GM12878 (cell line): ENCODE measurements at regions not wholly inside any gene's neighbourhood (a gene's known extent, or its start where the extent isn't known, plus 50 kb on each side); places are given as distances from the start of the nearest gene placed in this dataset.

Experiments
- ATAC-seq: fragments of 200-7000 bp; cut with Tn5 transposase; 3 replicates; pipeline ENCODE4 v1.9.1; 2020; ENCODE audit warnings: mild to moderate bottlenecking, moderate library complexity
- BruUV-seq: library from RNA; stranded (reverse); fragments of 400-500 nt; replicated peaks from 2 replicates; lab custom pipeline; 2021; lab: Mats Ljungman, UMichigan
- CTCF ChIA-PET: fragments of 300-600 bp; sonication (Branson Sonifier 250); formaldehyde crosslinking; extraction: SDS; loops from one replicate; lab custom pipeline; 2021; ENCODE audit warnings: inconsistent platforms; lab: Yijun Ruan, JAX
- POLR2A ChIA-PET: fragments of 350-600 bp; formaldehyde crosslinking; extraction: SDS; loops from one replicate; lab custom pipeline; 2021; ENCODE audit warnings: inconsistent platforms; lab: Charles Lee
- RAD21 ChIA-PET: fragments of 300-600 bp; sonication (Branson Sonifier 250); formaldehyde crosslinking; loops from one replicate; lab custom pipeline; 2023; ENCODE audit warnings: antibody characterized with exemption; ENCODE audit not compliant: unreplicated experiment; lab: Charles Lee
- SMC1A ChIA-PET: fragments of 300-600 bp; sonication (Branson Sonifier 250); formaldehyde crosslinking; loops from one replicate; lab custom pipeline; 2023; ENCODE audit not compliant: unreplicated experiment, uncharacterized antibody; lab: Charles Lee
- DNase-seq: peaks from one replicate; pipeline ENCODE4 v3.0.0-alpha.2; 2011; ENCODE audit warnings: low read depth, low spot score
- FAIRE-seq: peaks from 3 replicates; lab custom pipeline; 2011; peaks lifted over from hg19 to GRCh38; lab: Jason Lieb, UNC
- H2AFZ ChIP-seq: 2 replicates; pipeline ENCODE4 v1.6.0; 2011; ENCODE audit warnings: low read depth, low read length, control low read depth; ENCODE audit not compliant: control insufficient read depth
- H3K27ac ChIP-seq: 2 replicates; pipeline ENCODE4 v1.5.1; 2011; ENCODE audit warnings: control low read depth; ENCODE audit not compliant: control insufficient read depth, insufficient read depth
- H3K27me3 ChIP-seq, 2 experiments: replicated peaks in 1 of 2; 2 replicates each; pipeline versions ENCODE4 v1.6.0 to v1.6.1; 2011; ENCODE audit warnings: low read length in 1 of 2; ENCODE audit not compliant: control insufficient read depth in 2 of 2, insufficient read depth in 2 of 2
- H3K36me3 ChIP-seq, 2 experiments: 2 replicates each; pipeline ENCODE4 v1.5.1; 2011; ENCODE audit warnings: low read length in 1 of 2; ENCODE audit not compliant: control insufficient read depth in 2 of 2, insufficient read depth in 2 of 2
- H3K4me1 ChIP-seq: 2 replicates; pipeline ENCODE4 v1.6.1; 2011; ENCODE audit warnings: mild to moderate bottlenecking, low read length, moderate library complexity, mixed read lengths; ENCODE audit not compliant: control insufficient read depth, insufficient read depth
- H3K4me2 ChIP-seq: 2 replicates; pipeline ENCODE4 v1.6.0; 2011; ENCODE audit warnings: control low read depth; ENCODE audit not compliant: control insufficient read depth, insufficient read depth
- H3K4me3 ChIP-seq: fragments of 200-600 bp; sonication (generic); 2 replicates; pipeline ENCODE4 v1.5.1; 2016
- H3K79me2 ChIP-seq: 2 replicates; pipeline ENCODE4 v1.6.0; 2011; ENCODE audit warnings: low read length; ENCODE audit not compliant: control insufficient read depth, insufficient read depth
- H3K9ac ChIP-seq: 2 replicates; pipeline ENCODE4 v1.8.0; 2011; ENCODE audit warnings: low read length, control low read depth, mixed read lengths; ENCODE audit not compliant: control insufficient read depth, insufficient read depth
- H3K9me3 ChIP-seq: replicated peaks from 3 replicates; pipeline ENCODE4 v1.5.1; 2011; ENCODE audit warnings: mild to moderate bottlenecking, low read length; ENCODE audit not compliant: control insufficient read depth, insufficient read depth
- H4K20me1 ChIP-seq: 2 replicates; pipeline ENCODE4 v1.6.0; 2011; ENCODE audit not compliant: control insufficient read depth, insufficient read depth
- CBFB ChIP-seq: IDR thresholded peaks from 2 replicates; pipeline ENCODE4 v1.6.1; 2016; ENCODE audit warnings: antibody characterized with exemption, low read depth
- CREM ChIP-seq: IDR thresholded peaks from 2 replicates; pipeline ENCODE4 v1.6.1; 2014; ENCODE audit warnings: antibody characterized with exemption, low read depth
- FOXK2 ChIP-seq: fragments of 450-650 bp; IDR thresholded peaks from 2 replicates; pipeline ENCODE4 v1.6.1; 2017; ENCODE audit warnings: mild to moderate bottlenecking, moderate library complexity
- JUNB ChIP-seq: IDR thresholded peaks from 2 replicates; pipeline ENCODE4 v1.6.1; 2016; ENCODE audit warnings: antibody characterized with exemption, mild to moderate bottlenecking
- MEF2A ChIP-seq: IDR thresholded peaks from 2 replicates; pipeline ENCODE4 v1.6.1; 2011; ENCODE audit warnings: low read depth, mild to moderate bottlenecking, low read length, moderate library complexity; ENCODE audit not compliant: insufficient read depth
- PAX5 ChIP-seq: IDR thresholded peaks from 2 replicates; pipeline ENCODE4 v1.6.1; 2011; ENCODE audit warnings: low read depth, low read length, borderline replicate concordance
- POLR2AphosphoS5 ChIP-seq: IDR thresholded peaks from 2 replicates; pipeline ENCODE4 v1.6.1; 2011; ENCODE audit warnings: mild to moderate bottlenecking, low read length, inconsistent platforms
- RBBP5 ChIP-seq: fragments of 200-600 bp; sonication (generic); conservative IDR thresholded peaks from 2 replicates; pipeline ENCODE4 v1.6.1; 2016
- TBL1XR1 ChIP-seq: IDR thresholded peaks from 2 replicates; pipeline ENCODE4 v1.6.1; 2012; ENCODE audit warnings: low read depth, low read length, improper control_type of control experiment
- TCF12 ChIP-seq: IDR thresholded peaks from 2 replicates; pipeline ENCODE4 v1.6.1; 2011; ENCODE audit warnings: low read depth, mild to moderate bottlenecking, low read length
- ZSCAN29 ChIP-seq: fragments of 450-650 bp; IDR thresholded peaks from 2 replicates; pipeline ENCODE4 v1.6.1; 2017; ENCODE audit warnings: mild to moderate bottlenecking, moderate library complexity
- WGBS: methylation state at CpG from one replicate; pipeline ENCODE4 v1.1.6; 2016; ENCODE audit warnings: low lambda C conversion rate; ENCODE audit not compliant: insufficient replicate concordance, insufficient coverage; ENCODE audit errors: missing lambda C conversion rate; 5-methylcytosine and 5-hydroxymethylcytosine counted together
- in situ Hi-C: fragments of 300-500 bp; cut with MboI; formaldehyde crosslinking; loops from 9 replicates; pipeline ENCODE4 v1.14.3; 2018; ENCODE audit warnings: mixed read lengths
- intact Hi-C: fragments of 100-400 bp; cut with micrococcal nuclease; formaldehyde crosslinking; loops from one replicate; pipeline ENCODE4 v1.14.2; 2022; ENCODE audit not compliant: unreplicated experiment
- TF ChIP-seq, protein P1 (sequence below): fragments of 450-650 bp; IDR thresholded peaks from 2 replicates; pipeline ENCODE4 v1.6.1; 2016; ENCODE audit warnings: mild to moderate bottlenecking
- TF ChIP-seq, protein P2 (sequence below): fragments of 450-650 bp; IDR thresholded peaks from 2 replicates; pipeline ENCODE4 v1.6.1; 2017; ENCODE audit warnings: borderline replicate concordance
- TF ChIP-seq, protein P3 (sequence below): fragments of 450-650 bp; IDR thresholded peaks from 2 replicates; pipeline ENCODE4 v1.6.1; 2016; ENCODE audit warnings: mild to moderate bottlenecking

DNA sequence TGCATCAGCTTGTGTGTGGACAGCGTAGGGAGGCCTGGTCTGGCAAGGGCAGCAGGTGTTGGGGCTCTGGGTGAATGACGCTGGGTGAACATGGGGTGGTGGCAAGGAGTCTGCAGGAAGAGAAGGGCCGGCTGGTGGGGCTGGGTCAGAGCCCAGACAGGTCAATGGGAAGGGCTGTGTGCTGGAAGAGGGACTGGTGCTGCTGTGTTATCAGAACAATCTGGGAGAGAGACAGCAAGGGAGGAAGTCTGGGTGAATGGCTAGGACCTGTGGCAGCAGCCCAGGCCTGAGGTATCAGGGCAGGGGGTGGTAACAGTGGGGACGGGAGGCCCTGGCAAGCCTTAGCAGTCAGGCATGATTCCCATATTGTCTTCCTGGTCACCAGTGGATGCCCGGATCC, 206.7 kb downstream of the SNX19 start:
- ChIA-PET SMC1A (no interaction called here), POLR2A (no interaction called here), CTCF (no interaction called here), RAD21 (no interaction called here)
- Histone ChIP-seq H3K4me2 (no peak overlapping the region), H3K36me3 (no peaks in the 10 kb centered on the region), H4K20me1 (no peaks in the 10 kb centered on the region), H3K27ac (no peak overlapping the region), H3K27me3 (peaks cover 0 to 2% of the 10 kb centered on the region in 2 experiments; a peak in 2 of 4 replicates), H3K9ac (no peak overlapping the region), H3K9me3 (no peaks in the 10 kb centered on the region), H3K79me2 (no peaks in the 10 kb centered on the region), H3K4me1 (no peaks in the 10 kb centered on the region), H2AFZ (no peak overlapping the region), H3K4me3 (no peak overlapping the region)
- ATAC-seq: no peak
- TF ChIP-seq RBBP5: no peak
- TF ChIP-seq POLR2AphosphoS5: no peak
- no peak for TF ChIP-seq ZSCAN29
- no peak for TF ChIP-seq JUNB
- no peak for TF ChIP-seq FOXK2
- TF ChIP-seq MEF2A: no peak
- TF ChIP-seq CBFB: no peak
- TF ChIP-seq, protein P1, sequence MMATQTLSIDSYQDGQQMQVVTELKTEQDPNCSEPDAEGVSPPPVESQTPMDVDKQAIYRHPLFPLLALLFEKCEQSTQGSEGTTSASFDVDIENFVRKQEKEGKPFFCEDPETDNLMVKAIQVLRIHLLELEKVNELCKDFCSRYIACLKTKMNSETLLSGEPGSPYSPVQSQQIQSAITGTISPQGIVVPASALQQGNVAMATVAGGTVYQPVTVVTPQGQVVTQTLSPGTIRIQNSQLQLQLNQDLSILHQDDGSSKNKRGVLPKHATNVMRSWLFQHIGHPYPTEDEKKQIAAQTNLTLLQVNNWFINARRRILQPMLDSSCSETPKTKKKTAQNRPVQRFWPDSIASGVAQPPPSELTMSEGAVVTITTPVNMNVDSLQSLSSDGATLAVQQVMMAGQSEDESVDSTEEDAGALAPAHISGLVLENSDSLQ: no peak
- TF ChIP-seq, protein P2, sequence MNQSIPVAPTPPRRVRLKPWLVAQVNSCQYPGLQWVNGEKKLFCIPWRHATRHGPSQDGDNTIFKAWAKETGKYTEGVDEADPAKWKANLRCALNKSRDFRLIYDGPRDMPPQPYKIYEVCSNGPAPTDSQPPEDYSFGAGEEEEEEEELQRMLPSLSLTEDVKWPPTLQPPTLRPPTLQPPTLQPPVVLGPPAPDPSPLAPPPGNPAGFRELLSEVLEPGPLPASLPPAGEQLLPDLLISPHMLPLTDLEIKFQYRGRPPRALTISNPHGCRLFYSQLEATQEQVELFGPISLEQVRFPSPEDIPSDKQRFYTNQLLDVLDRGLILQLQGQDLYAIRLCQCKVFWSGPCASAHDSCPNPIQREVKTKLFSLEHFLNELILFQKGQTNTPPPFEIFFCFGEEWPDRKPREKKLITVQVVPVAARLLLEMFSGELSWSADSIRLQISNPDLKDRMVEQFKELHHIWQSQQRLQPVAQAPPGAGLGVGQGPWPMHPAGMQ: no peak
- TF ChIP-seq, protein P3, sequence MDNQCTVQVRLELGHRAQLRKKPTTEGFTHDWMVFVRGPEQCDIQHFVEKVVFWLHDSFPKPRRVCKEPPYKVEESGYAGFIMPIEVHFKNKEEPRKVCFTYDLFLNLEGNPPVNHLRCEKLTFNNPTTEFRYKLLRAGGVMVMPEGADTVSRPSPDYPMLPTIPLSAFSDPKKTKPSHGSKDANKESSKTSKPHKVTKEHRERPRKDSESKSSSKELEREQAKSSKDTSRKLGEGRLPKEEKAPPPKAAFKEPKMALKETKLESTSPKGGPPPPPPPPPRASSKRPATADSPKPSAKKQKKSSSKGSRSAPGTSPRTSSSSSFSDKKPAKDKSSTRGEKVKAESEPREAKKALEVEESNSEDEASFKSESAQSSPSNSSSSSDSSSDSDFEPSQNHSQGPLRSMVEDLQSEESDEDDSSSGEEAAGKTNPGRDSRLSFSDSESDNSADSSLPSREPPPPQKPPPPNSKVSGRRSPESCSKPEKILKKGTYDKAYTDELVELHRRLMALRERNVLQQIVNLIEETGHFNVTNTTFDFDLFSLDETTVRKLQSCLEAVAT: no peak
- TF ChIP-seq CREM: no peak
- no peak for TF ChIP-seq TCF12
- TF ChIP-seq TBL1XR1: no peak
- no peak for TF ChIP-seq PAX5
- DNase-seq: no peak
- intact Hi-C loops (no loop called here), in situ Hi-C loops (no loop called here)
- no peak for FAIRE-seq
- BruUV-seq: no TSS peak
- WGBS: 17% methylated on average over 5 of the region's 5 CpGs
